ENCODE measurements at regions not wholly inside any gene's neighbourhood (a gene's known extent, or its start where the extent isn't known, plus 50 kb on each side); places are given as distances from the start of the nearest gene placed in this dataset.

GRCh38 chr1:65679773-65680172 is 112.9 kb upstream of the PDE4B start:
- H3K4me1 Mint-ChIP-seq: no peaks in the 10 kb centered on the region
- H3K4me1 ChIP-seq (ENCODE audit: control insufficient read depth in 2 of 2, insufficient read depth in 2 of 2, low read length in 2 of 2): no peaks in the 10 kb centered on the region
- POLR2A ChIA-PET: no interaction called here
- DNase-seq: no peak
- H3K27me3 ChIP-seq (ENCODE audit: control insufficient read depth in 2 of 2, insufficient read depth in 2 of 2, low read length in 2 of 2): no peaks in the 10 kb centered on the region
- no peak for ATAC-seq
- H3K27me3 Mint-ChIP-seq: peaks cover 8 to 33% (median 8%) of the 10 kb centered on the region in 5 donors
- H3K27ac ChIP-seq (ENCODE audit: low read depth, low read length): no peak overlapping the region
- intact Hi-C loops (cut with micrococcal nuclease): loop anchor here in 1 of 2 donors (10.0 kb wide), 1 partner anchor 345 kb away; no protein-coding TSS in a partner anchor
- no peak overlapping the region for H3K27ac Mint-ChIP-seq
- H3K36me3 ChIP-seq (ENCODE audit: control insufficient read depth in 2 of 3, insufficient read depth in 3 of 3, low read length in 3 of 3): no peaks in the 10 kb centered on the region
- H3K9me3 Mint-ChIP-seq: peaks cover 0 to 1% (median 0%) of the 10 kb centered on the region in 11 donors
- no peaks in the 10 kb centered on the region for H3K36me3 Mint-ChIP-seq
- H3K4me3 ChIP-seq (ENCODE audit: low read length): no peak overlapping the region
- H3K9me3 ChIP-seq (ENCODE audit: control insufficient read depth in 2 of 3, low read length in 3 of 3): no peaks in the 10 kb centered on the region
- H3K4me3 Mint-ChIP-seq: no peak overlapping the region
- CTCF ChIA-PET: no interaction called here

- ChIA-PET POLR2A (no interaction called here), CTCF (no interaction called here)
- H3K4me1 ChIP-seq (ENCODE audit: control insufficient read depth in 2 of 2, insufficient read depth in 2 of 2, low read length in 2 of 2): no peaks in the 10 kb centered on the region
Observed at GRCh38 chr1:65681096-65681495, 111.6 kb upstream of the PDE4B start.

GRCh38 chr1:65687428-65688214 is 105.1 kb upstream of the PDE4B start:
- Mint-ChIP-seq H3K27me3 (peaks cover 11 to 29% (median 16%) of the 10 kb centered on the region in 5 donors), H3K4me3 (peak overlapping the region in 1 of 10 donors; percentile 17), H3K36me3 (no peaks in the 10 kb centered on the region), H3K4me1 (peaks cover 0 to 14% (median 0%) of the 10 kb centered on the region in 7 donors), H3K9me3 (no peaks in the 10 kb centered on the region), H3K27ac (peak overlapping the region in 1 of 9 donors; percentile 51)
- CTCF ChIA-PET: interaction anchor here (0.5 to 2.3 kb wide), 24 partner anchors 9 to 1419 kb away, joined by 3 to 26 read pairs (median 3); no protein-coding TSS in a partner anchor
- ATAC-seq (peak; percentile 92), DNase-seq (peak; percentile 47 to 81 (median 71))
- H3K27me3 ChIP-seq (ENCODE audit: control insufficient read depth in 2 of 2, insufficient read depth in 2 of 2, low read length in 2 of 2): no peaks in the 10 kb centered on the region
- POLR2A ChIA-PET: interaction anchor here (1.0 kb wide), 1 partner anchor 623 kb away, joined by 5 read pairs; no protein-coding TSS in a partner anchor
- intact Hi-C loops (cut with micrococcal nuclease): loop anchor here (1.0 to 10.0 kb wide), 14 partner anchors 256 to 1418 kb away; no protein-coding TSS in a partner anchor
- no peak overlapping the region for H3K27ac ChIP-seq (ENCODE audit: low read depth, low read length)
- no peak overlapping the region for H3K4me3 ChIP-seq (ENCODE audit: low read length)
- H3K4me1 ChIP-seq (ENCODE audit: control insufficient read depth in 2 of 2, insufficient read depth in 2 of 2, low read length in 2 of 2): peaks cover 0 to 5% of the 10 kb centered on the region in 2 donors
- no peaks in the 10 kb centered on the region for H3K36me3 ChIP-seq (ENCODE audit: control insufficient read depth in 2 of 3, insufficient read depth in 3 of 3, low read length in 3 of 3)
- H3K9me3 ChIP-seq (ENCODE audit: control insufficient read depth in 2 of 3, low read length in 3 of 3): no peaks in the 10 kb centered on the region

More at GRCh38 chr1:65681096-65681495, 111.6 kb upstream of the PDE4B start:
- intact Hi-C loops (cut with micrococcal nuclease): loop anchor here in 1 of 2 donors (10.0 kb wide), 1 partner anchor 346 kb away; no protein-coding TSS in a partner anchor
- Histone ChIP-seq H3K9me3 (ENCODE audit: control insufficient read depth in 2 of 3, low read length in 3 of 3) (no peaks in the 10 kb centered on the region), H3K27ac (ENCODE audit: low read depth, low read length) (no peak overlapping the region), H3K27me3 (ENCODE audit: control insufficient read depth in 2 of 2, insufficient read depth in 2 of 2, low read length in 2 of 2) (no peaks in the 10 kb centered on the region), H3K4me3 (ENCODE audit: low read length) (no peak overlapping the region), H3K36me3 (ENCODE audit: control insufficient read depth in 2 of 3, insufficient read depth in 3 of 3, low read length in 3 of 3) (no peaks in the 10 kb centered on the region)
- H3K4me3 Mint-ChIP-seq: no peak overlapping the region
- no peaks in the 10 kb centered on the region for H3K36me3 Mint-ChIP-seq
- no peak overlapping the region for H3K27ac Mint-ChIP-seq
- H3K9me3 Mint-ChIP-seq: peaks cover 0 to 1% (median 0%) of the 10 kb centered on the region in 11 donors
- DNase-seq: no peak
- H3K4me1 Mint-ChIP-seq: no peaks in the 10 kb centered on the region
- ATAC-seq: no peak
- peaks cover 8 to 35% (median 9%) of the 10 kb centered on the region in 5 donors for H3K27me3 Mint-ChIP-seq

GRCh38 chr1:65688215-65688566 is 104.5 kb upstream of the PDE4B start:
- Mint-ChIP-seq H3K36me3 (no peaks in the 10 kb centered on the region), H3K27ac (peak overlapping the region in 1 of 9 donors; percentile 51), H3K9me3 (no peaks in the 10 kb centered on the region), H3K27me3 (peaks cover 11 to 27% (median 16%) of the 10 kb centered on the region in 5 donors), H3K4me1 (peaks cover 0 to 14% (median 0%) of the 10 kb centered on the region in 7 donors), H3K4me3 (no peak overlapping the region)
- no peak for DNase-seq
- Histone ChIP-seq H3K36me3 (ENCODE audit: control insufficient read depth in 2 of 3, insufficient read depth in 3 of 3, low read length in 3 of 3) (no peaks in the 10 kb centered on the region), H3K27me3 (ENCODE audit: control insufficient read depth in 2 of 2, insufficient read depth in 2 of 2, low read length in 2 of 2) (no peaks in the 10 kb centered on the region), H3K4me3 (ENCODE audit: low read length) (no peak overlapping the region), H3K27ac (ENCODE audit: low read depth, low read length) (no peak overlapping the region), H3K4me1 (ENCODE audit: control insufficient read depth in 2 of 2, insufficient read depth in 2 of 2, low read length in 2 of 2) (peaks cover 0 to 5% of the 10 kb centered on the region in 2 donors), H3K9me3 (ENCODE audit: control insufficient read depth in 2 of 3, low read length in 3 of 3) (no peaks in the 10 kb centered on the region)
- ATAC-seq: no peak
- intact Hi-C loops (cut with micrococcal nuclease): loop anchor here (5.0 to 10.0 kb wide), 4 partner anchors 353 to 759 kb away; no protein-coding TSS in a partner anchor
- POLR2A ChIA-PET: interaction anchor here (1.0 kb wide), 1 partner anchor 624 kb away, joined by 5 read pairs; no protein-coding TSS in a partner anchor
- CTCF ChIA-PET: interaction anchor here (0.5 to 2.3 kb wide), 19 partner anchors 9 to 1420 kb away, joined by 3 to 26 read pairs (median 4); no protein-coding TSS in a partner anchor

GRCh38 chr1:65688848-65689247 is 103.8 kb upstream of the PDE4B start:
- ChIA-PET POLR2A (no interaction called here), CTCF (interaction anchor here (1.7 to 1.8 kb wide), 2 partner anchors 453 to 473 kb away, joined by 24 to 26 read pairs; no protein-coding TSS in a partner anchor)
- intact Hi-C loops (cut with micrococcal nuclease): loop anchor here (5.0 to 10.0 kb wide), 4 partner anchors 354 to 758 kb away; no protein-coding TSS in a partner anchor
- ATAC-seq (no peak), DNase-seq (no peak)
- Histone ChIP-seq H3K27me3 (ENCODE audit: control insufficient read depth in 2 of 2, insufficient read depth in 2 of 2, low read length in 2 of 2) (no peaks in the 10 kb centered on the region), H3K9me3 (ENCODE audit: control insufficient read depth in 2 of 3, low read length in 3 of 3) (no peaks in the 10 kb centered on the region), H3K4me3 (ENCODE audit: low read length) (no peak overlapping the region), H3K4me1 (ENCODE audit: control insufficient read depth in 2 of 2, insufficient read depth in 2 of 2, low read length in 2 of 2) (peaks cover 0 to 5% of the 10 kb centered on the region in 2 donors), H3K27ac (ENCODE audit: low read depth, low read length) (no peak overlapping the region), H3K36me3 (ENCODE audit: control insufficient read depth in 2 of 3, insufficient read depth in 3 of 3, low read length in 3 of 3) (no peaks in the 10 kb centered on the region)
- peak overlapping the region in 2 of 9 donors; percentile 33 to 51 for H3K27ac Mint-ChIP-seq
- H3K4me1 Mint-ChIP-seq: peaks cover 0 to 14% (median 0%) of the 10 kb centered on the region in 7 donors
- no peaks in the 10 kb centered on the region for H3K36me3 Mint-ChIP-seq
- H3K4me3 Mint-ChIP-seq: no peak overlapping the region
- no peaks in the 10 kb centered on the region for H3K9me3 Mint-ChIP-seq
- H3K27me3 Mint-ChIP-seq: peaks cover 11 to 20% (median 13%) of the 10 kb centered on the region in 5 donors

GRCh38 chr1:65691152-65691900 is 101.4 kb upstream of the PDE4B start:
- DNase-seq: no peak
- H3K36me3 Mint-ChIP-seq: no peaks in the 10 kb centered on the region
- H3K4me3 Mint-ChIP-seq: no peak overlapping the region
- H3K4me1 Mint-ChIP-seq: peaks cover 0 to 14% (median 0%) of the 10 kb centered on the region in 7 donors
- no peaks in the 10 kb centered on the region for H3K9me3 Mint-ChIP-seq
- Histone ChIP-seq H3K27me3 (ENCODE audit: control insufficient read depth in 2 of 2, insufficient read depth in 2 of 2, low read length in 2 of 2) (no peaks in the 10 kb centered on the region), H3K36me3 (ENCODE audit: control insufficient read depth in 2 of 3, insufficient read depth in 3 of 3, low read length in 3 of 3) (no peaks in the 10 kb centered on the region), H3K9me3 (ENCODE audit: control insufficient read depth in 2 of 3, low read length in 3 of 3) (no peaks in the 10 kb centered on the region), H3K27ac (ENCODE audit: low read depth, low read length) (no peak overlapping the region), H3K4me1 (ENCODE audit: control insufficient read depth in 2 of 2, insufficient read depth in 2 of 2, low read length in 2 of 2) (peaks cover 0 to 5% of the 10 kb centered on the region in 2 donors), H3K4me3 (ENCODE audit: low read length) (no peak overlapping the region)
- H3K27me3 Mint-ChIP-seq: peaks cover 5 to 13% (median 7%) of the 10 kb centered on the region in 5 donors
- intact Hi-C loops (cut with micrococcal nuclease): no loop called here
- H3K27ac Mint-ChIP-seq: no peak overlapping the region
- CTCF ChIA-PET: interaction anchor here (1.0 to 1.2 kb wide), 3 partner anchors 9 to 476 kb away, joined by 3 to 4 read pairs (median 3); no protein-coding TSS in a partner anchor
- POLR2A ChIA-PET: no interaction called here
- ATAC-seq: no peak
